B cell (primary cell): ENCODE measurements at regions not wholly inside any gene's neighbourhood (a gene's known extent, or its start where the extent isn't known, plus 50 kb on each side); places are given as distances from the start of the nearest gene placed in this dataset.

Experiments
- ATAC-seq: fragments of 200-7000 bp; cut with Tn5 transposase; one replicate; pipeline ENCODE4 v1.10.0; 2021; ENCODE audit warnings: low read depth, mild to moderate bottlenecking, moderate number of reproducible peaks, moderate library complexity
- CTCF ChIA-PET: fragments of 350-600 bp; sonication (Branson Sonifier 250); formaldehyde crosslinking; loops from one replicate; lab custom pipeline; 2021; ENCODE audit warnings: antibody characterized with exemption, inconsistent platforms; lab: Charles Lee
- POLR2A ChIA-PET: fragments of 350-600 bp; sonication (Branson Sonifier 250); formaldehyde crosslinking; loops from one replicate; lab custom pipeline; 2021; ENCODE audit warnings: antibody characterized with exemption; lab: Charles Lee
- DNase-seq: peaks from one replicate; pipeline ENCODE4 v3.0.0; 2013
- H2AFZ ChIP-seq: 2 replicates; pipeline ENCODE4 v1.6.1; 2012; ENCODE audit warnings: mild to moderate bottlenecking, low read depth, low read length; ENCODE audit not compliant: insufficient read depth, poor library complexity, severe bottlenecking
- H3K27ac ChIP-seq, 2 donors: 1 replicate in 1 of 2; 2 replicates in 1 of 2; pipeline ENCODE4 v1.5.1; 2012 to 2013; ENCODE audit warnings: low read length in 2 of 2, mild to moderate bottlenecking in 2 of 2, moderate library complexity in 1 of 2
- H3K27me3 ChIP-seq, 4 experiments: fragments of 200-600 bp in 1 of 4; sonication (generic) in 1 of 4; replicated peaks in 1 of 4; 1 replicate in 2 of 4; 2 replicates in 2 of 4; pipeline versions ENCODE4 v1.6.1 to v1.7.0; 2013 to 2016; ENCODE audit warnings: low read length in 3 of 4, mild to moderate bottlenecking in 2 of 4, mixed read lengths in 1 of 4, moderate library complexity in 1 of 4; ENCODE audit not compliant: insufficient read depth in 4 of 4, control insufficient read depth in 3 of 4; ENCODE audit errors: control extremely low read depth in 1 of 4
- H3K36me3 ChIP-seq, 2 experiments: replicated peaks in 1 of 2; 1 replicate in 1 of 2; 2 replicates in 1 of 2; pipeline versions ENCODE4 v1.6.1 to v1.7.1; 2013; ENCODE audit warnings: low read length in 1 of 2; ENCODE audit not compliant: insufficient read depth in 2 of 2, control insufficient read depth in 1 of 2; ENCODE audit errors: control extremely low read depth in 1 of 2, extremely low read depth in 1 of 2
- H3K4me1 ChIP-seq, 2 donors: fragments of 200-600 bp in 1 of 2; sonication (generic) in 1 of 2; 1 replicate in 1 of 2; 2 replicates in 1 of 2; pipeline versions ENCODE4 v1.5.1 to v1.6.1; 2013 to 2017; ENCODE audit warnings: low read length in 2 of 2; ENCODE audit not compliant: control insufficient read depth in 2 of 2, insufficient read depth in 2 of 2
- H3K4me2 ChIP-seq: replicated peaks from 2 replicates; pipeline ENCODE3; 2012; ENCODE audit warnings: mild to moderate bottlenecking, low read depth, low read length; ENCODE audit not compliant: poor library complexity, severe bottlenecking
- H3K4me3 ChIP-seq, 5 experiments: fragments of 200-600 bp in 1 of 5; sonication (generic) in 1 of 5; 1 replicate in 3 of 5; 2 replicates in 2 of 5; pipeline versions ENCODE4 v1.5.1 to v1.7.0; 2011 to 2016; ENCODE audit warnings: low read length in 4 of 5, mild to moderate bottlenecking in 4 of 5, low read depth in 2 of 5, control low read depth in 1 of 5, moderate library complexity in 1 of 5; ENCODE audit not compliant: insufficient read depth in 1 of 5; ENCODE audit errors: control extremely low read depth in 1 of 5, extremely low read depth in 1 of 5
- H3K79me2 ChIP-seq: fragments of 200-600 bp; sonication (generic); one replicate; pipeline ENCODE4 v1.6.0; 2016; ENCODE audit warnings: low read length; ENCODE audit not compliant: control insufficient read depth, insufficient read depth
- H3K9ac ChIP-seq: fragments of 200-600 bp; sonication (generic); 2 replicates; pipeline ENCODE4 v1.6.1; 2017; ENCODE audit warnings: mild to moderate bottlenecking, low read length, moderate library complexity
- H3K9me3 ChIP-seq, 3 donors: one replicate each; pipeline versions ENCODE4 v1.6.1 to v1.7.1; 2013; ENCODE audit warnings: low read length in 2 of 3; ENCODE audit not compliant: control insufficient read depth in 2 of 3, insufficient read depth in 1 of 3; ENCODE audit errors: control extremely low read depth in 1 of 3
- H4K20me1 ChIP-seq: 2 replicates; pipeline ENCODE4 v1.6.0; 2012; ENCODE audit warnings: mild to moderate bottlenecking, low read length; ENCODE audit not compliant: insufficient read depth, control insufficient read depth, poor library complexity, severe bottlenecking
- H3K27ac Mint-ChIP-seq: one replicate; pipeline ENCODE4 v1.8.0; 2021; ENCODE audit warnings: mixed read lengths
- H3K27me3 Mint-ChIP-seq: one replicate; pipeline ENCODE4 v1.8.0; 2021; ENCODE audit warnings: mixed read lengths
- H3K4me1 Mint-ChIP-seq: one replicate; pipeline ENCODE4 v1.8.0; 2021; ENCODE audit warnings: mixed read lengths
- H3K4me3 Mint-ChIP-seq: one replicate; pipeline ENCODE4 v1.8.0; 2021; ENCODE audit warnings: mixed read lengths
- H3K9me3 Mint-ChIP-seq: one replicate; pipeline ENCODE4 v1.8.0; 2022; ENCODE audit warnings: mixed read lengths; ENCODE audit not compliant: insufficient read depth
- EZH2 ChIP-seq: IDR thresholded peaks from 2 replicates; pipeline ENCODE4 v1.6.1; 2012; ENCODE audit warnings: borderline replicate concordance, low read depth, mild to moderate bottlenecking, moderate library complexity, low read length; ENCODE audit not compliant: insufficient read depth, poor library complexity, severe bottlenecking
- WGBS: methylation state at CpG from one replicate; pipeline ENCODE4 v1.1.5; 2013; ENCODE audit warnings: missing lambda C conversion rate; ENCODE audit not compliant: insufficient coverage; 5-methylcytosine and 5-hydroxymethylcytosine counted together
- intact Hi-C: fragments of 100-400 bp; cut with micrococcal nuclease; formaldehyde crosslinking; loops from one replicate; pipeline ENCODE4 v1.10.0; 2022
- TF ChIP-seq, protein P1 (sequence below): fragments of 200-600 bp; IDR thresholded peaks from one replicate; pipeline ENCODE4 v1.8.0; 2022; ENCODE audit warnings: antibody characterized with exemption, mild to moderate bottlenecking

DNA sequence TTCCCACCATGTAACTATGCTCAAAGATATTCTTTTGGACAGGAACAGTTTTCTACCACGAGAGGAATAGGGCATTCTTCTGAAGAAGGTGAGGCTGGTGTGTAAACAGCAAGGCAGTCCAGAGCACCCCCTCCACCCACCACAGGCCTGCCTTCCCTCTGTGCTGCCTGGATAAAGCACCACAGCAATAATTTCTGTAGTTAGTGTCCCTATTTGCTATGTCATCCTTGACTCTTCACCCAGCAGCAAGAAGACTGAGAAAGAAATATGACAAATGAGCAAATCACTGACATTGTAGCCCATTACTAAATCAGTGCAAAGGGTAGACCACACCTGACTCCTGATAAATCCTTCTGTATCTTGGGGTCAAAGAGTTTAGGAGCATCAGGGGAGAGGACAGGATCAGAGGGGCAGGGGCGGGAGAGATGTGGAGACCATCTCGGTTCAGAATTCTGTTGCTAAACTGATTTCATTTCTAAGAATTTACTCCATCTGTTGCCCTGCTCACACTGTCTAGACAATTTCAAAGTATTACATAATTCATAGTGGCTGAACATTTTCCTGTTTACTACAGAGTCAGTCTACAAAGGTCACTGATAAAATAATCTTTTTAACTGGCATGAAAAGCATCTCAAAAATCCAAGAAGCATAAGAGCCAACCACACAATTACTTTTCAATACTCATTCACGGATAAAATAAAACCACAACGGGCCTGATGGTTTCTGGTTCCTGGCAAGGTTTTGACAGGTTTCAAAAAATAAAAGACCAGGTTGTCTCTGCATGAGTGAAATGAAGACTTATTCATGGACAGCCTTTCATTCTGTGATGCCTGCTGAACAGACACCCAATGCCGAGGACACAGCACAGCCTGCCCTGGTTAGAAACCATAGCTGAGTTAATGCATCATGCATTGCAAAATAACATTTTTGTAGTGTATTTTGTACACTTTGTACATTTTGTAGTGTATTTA, 88.4 kb upstream of the IRS2 start:
- Histone ChIP-seq H4K20me1 (no peaks in the 10 kb centered on the region), H3K36me3 (no peaks in the 10 kb centered on the region), H3K4me3 (no peak overlapping the region), H3K9ac (no peak overlapping the region), H2AFZ (no peak overlapping the region), H3K27me3 (peaks cover 0 to 8% (median 0%) of the 10 kb centered on the region in 4 experiments), H3K4me1 (peaks cover 0 to 7% of the 10 kb centered on the region in 2 donors), H3K79me2 (no peaks in the 10 kb centered on the region), H3K4me2 (no peak overlapping the region), H3K9me3 (no peaks in the 10 kb centered on the region), H3K27ac (no peak overlapping the region)
- Mint-ChIP-seq H3K4me1 (no peaks in the 10 kb centered on the region), H3K27me3 (peaks cover 3% of the 10 kb centered on the region), H3K4me3 (no peak overlapping the region), H3K9me3 (no peaks in the 10 kb centered on the region), H3K27ac (no peak overlapping the region)
- 74% methylated on average over 3 of the region's 6 CpGs for WGBS
- ChIA-PET POLR2A (no interaction called here), CTCF (no interaction called here)
- TF ChIP-seq EZH2 = no peak
- TF ChIP-seq, protein P1, sequence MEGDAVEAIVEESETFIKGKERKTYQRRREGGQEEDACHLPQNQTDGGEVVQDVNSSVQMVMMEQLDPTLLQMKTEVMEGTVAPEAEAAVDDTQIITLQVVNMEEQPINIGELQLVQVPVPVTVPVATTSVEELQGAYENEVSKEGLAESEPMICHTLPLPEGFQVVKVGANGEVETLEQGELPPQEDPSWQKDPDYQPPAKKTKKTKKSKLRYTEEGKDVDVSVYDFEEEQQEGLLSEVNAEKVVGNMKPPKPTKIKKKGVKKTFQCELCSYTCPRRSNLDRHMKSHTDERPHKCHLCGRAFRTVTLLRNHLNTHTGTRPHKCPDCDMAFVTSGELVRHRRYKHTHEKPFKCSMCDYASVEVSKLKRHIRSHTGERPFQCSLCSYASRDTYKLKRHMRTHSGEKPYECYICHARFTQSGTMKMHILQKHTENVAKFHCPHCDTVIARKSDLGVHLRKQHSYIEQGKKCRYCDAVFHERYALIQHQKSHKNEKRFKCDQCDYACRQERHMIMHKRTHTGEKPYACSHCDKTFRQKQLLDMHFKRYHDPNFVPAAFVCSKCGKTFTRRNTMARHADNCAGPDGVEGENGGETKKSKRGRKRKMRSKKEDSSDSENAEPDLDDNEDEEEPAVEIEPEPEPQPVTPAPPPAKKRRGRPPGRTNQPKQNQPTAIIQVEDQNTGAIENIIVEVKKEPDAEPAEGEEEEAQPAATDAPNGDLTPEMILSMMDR = no peak
- no peak for ATAC-seq
- intact Hi-C loops = no loop called here
- no peak for DNase-seq
